OCI-LY7 (cell line): ENCODE measurements at regions not wholly inside any gene's neighbourhood (a gene's known extent, or its start where the extent isn't known, plus 50 kb on each side); places are given as distances from the start of the nearest gene placed in this dataset.

Experiments used
- CTCF ChIP-seq: fragments of 200-600 bp; sonication (generic); conservative IDR thresholded peaks from 2 replicates; pipeline ENCODE4 v1.5.1; 2014; ENCODE audit warnings: mild to moderate bottlenecking, antibody characterized with exemption, low read length, moderate library complexity, mixed read lengths
- EZH2phosphoT487 ChIP-seq: fragments of 200-600 bp; sonication (generic); IDR thresholded peaks from 2 replicates; pipeline ENCODE4 v1.6.1; 2018; ENCODE audit warnings: low read depth, borderline replicate concordance, mild to moderate bottlenecking, mixed run types, antibody characterized with exemption, low read length, moderate library complexity, mixed read lengths

GRCh38 chr9:115956371-115956770 lies 197.2 kb upstream of the PAPPA start:
- no peak for TF ChIP-seq CTCF
- TF ChIP-seq EZH2phosphoT487, result no peak
